ENCODE measurements at regions not wholly inside any gene's neighbourhood (a gene's known extent, or its start where the extent isn't known, plus 50 kb on each side); places are given as distances from the start of the nearest gene placed in this dataset.

GRCh38 chr7:138204982-138205298, 128.7 kb downstream of the AKR1D1 start:
- TF ChIP-seq POLR2AphosphoS5 (IDR thresholded peaks at IDR 0.05; ENCODE audit: low read length): no peak
- TF ChIP-seq CTCF (IDR thresholded peaks at IDR 0.05 in 2 of 3, conservative IDR thresholded peaks at IDR 0.05 in 1 of 3; ENCODE audit: control insufficient read depth in 2 of 3, extremely low read depth in 1 of 3, insufficient read depth in 1 of 3, low read depth in 3 of 3, low read length in 3 of 3): no peak
- no peak for TF ChIP-seq MTA3 (IDR thresholded peaks at IDR 0.05; ENCODE audit: borderline replicate concordance, low read length)
- TF ChIP-seq BCL11A (IDR thresholded peaks at IDR 0.05; ENCODE audit: low read depth, low read length): no peak
- no peak for TF ChIP-seq TCF12 (IDR thresholded peaks at IDR 0.05; ENCODE audit: low read depth, low read length)
- no peak for TF ChIP-seq SUPT20H (IDR thresholded peaks at IDR 0.05; ENCODE audit: borderline replicate concordance, control insufficient read depth, low read depth, low read length)
- TF ChIP-seq SMARCA5 (IDR thresholded peaks at IDR 0.05): no peak
- TF ChIP-seq ATF3 (IDR thresholded peaks at IDR 0.05; ENCODE audit: borderline replicate concordance, extremely low read depth, low read depth, low read length): no peak
- no peak for TF ChIP-seq MLLT1 (IDR thresholded peaks at IDR 0.05)
- no peak for TF ChIP-seq CHD2 (IDR thresholded peaks at IDR 0.05; ENCODE audit: borderline replicate concordance, low read depth, low read length)
- no peak for TF ChIP-seq MAX (IDR thresholded peaks at IDR 0.05; ENCODE audit: low read depth, low read length)
- no peak for TF ChIP-seq EZH2 (IDR thresholded peaks at IDR 0.05; ENCODE audit: borderline replicate concordance, control insufficient read depth, low read depth, low read length)
